ENCODE measurements at regions not wholly inside any gene's neighbourhood (a gene's known extent, or its start where the extent isn't known, plus 50 kb on each side); places are given as distances from the start of the nearest gene placed in this dataset.

GRCh38 chr10:94094540-94094939 lies 100.8 kb downstream of the PLCE1 start:
- TF ChIP-seq JUND (IDR thresholded peaks at IDR 0.05; ENCODE audit: low read depth), result no peak
- DNase-seq (ENCODE audit: low read depth in 1 of 2, low spot score in 1 of 2), result no peak
- in situ Hi-C loops (cut with HindIII; ENCODE audit: low pct_unique_long_range_greater_than_20kb, low sequenced_read_pairs), result no loop called here

- in situ Hi-C loops (cut with HindIII; ENCODE audit: low pct_unique_long_range_greater_than_20kb, low sequenced_read_pairs), result no loop called here
- DNase-seq (ENCODE audit: low read depth in 1 of 2, low spot score in 1 of 2), result no peak
- TF ChIP-seq JUND (IDR thresholded peaks at IDR 0.05; ENCODE audit: low read depth), result no peak
Observed at GRCh38 chr10:94097656-94098055, 103.9 kb downstream of the PLCE1 start.

- TF ChIP-seq JUND (IDR thresholded peaks at IDR 0.05; ENCODE audit: low read depth), result no peak
- DNase-seq (ENCODE audit: low read depth in 1 of 2, low spot score in 1 of 2), result no peak
- in situ Hi-C loops (cut with HindIII; ENCODE audit: low pct_unique_long_range_greater_than_20kb, low sequenced_read_pairs), result no loop called here
Observed at GRCh38 chr10:94098896-94099295, 105.2 kb downstream of the PLCE1 start.

GRCh38 chr10:94101894-94102293 lies 108.2 kb downstream of the PLCE1 start:
- no peak for TF ChIP-seq JUND (IDR thresholded peaks at IDR 0.05; ENCODE audit: low read depth)

GRCh38 chr10:94102436-94102835 lies 108.7 kb downstream of the PLCE1 start:
- in situ Hi-C loops (cut with HindIII; ENCODE audit: low pct_unique_long_range_greater_than_20kb, low sequenced_read_pairs), result no loop called here
- no peak for TF ChIP-seq JUND (IDR thresholded peaks at IDR 0.05; ENCODE audit: low read depth)
- no peak for DNase-seq (ENCODE audit: low read depth in 1 of 2, low spot score in 1 of 2)

More at GRCh38 chr10:94101894-94102293, 108.2 kb downstream of the PLCE1 start:
- DNase-seq (ENCODE audit: low read depth in 1 of 2, low spot score in 1 of 2), result no peak
- in situ Hi-C loops (cut with HindIII; ENCODE audit: low pct_unique_long_range_greater_than_20kb, low sequenced_read_pairs), result no loop called here

GRCh38 chr10:94103192-94103591 lies 109.5 kb downstream of the PLCE1 start:
- no peak for DNase-seq (ENCODE audit: low read depth in 1 of 2, low spot score in 1 of 2)
- no peak for TF ChIP-seq JUND (IDR thresholded peaks at IDR 0.05; ENCODE audit: low read depth)
- in situ Hi-C loops (cut with HindIII; ENCODE audit: low pct_unique_long_range_greater_than_20kb, low sequenced_read_pairs), result no loop called here

- no peak for DNase-seq (ENCODE audit: low read depth in 1 of 2, low spot score in 1 of 2)
- in situ Hi-C loops (cut with HindIII; ENCODE audit: low pct_unique_long_range_greater_than_20kb, low sequenced_read_pairs), result no loop called here
Observed at GRCh38 chr10:94103801-94104221, 110.1 kb downstream of the PLCE1 start.

GRCh38 chr10:94104316-94105000 lies 110.7 kb downstream of the PLCE1 start:
- in situ Hi-C loops (cut with HindIII; ENCODE audit: low pct_unique_long_range_greater_than_20kb, low sequenced_read_pairs), result no loop called here
- DNase-seq (ENCODE audit: low read depth in 1 of 2, low spot score in 1 of 2), result no peak

More at GRCh38 chr10:94103801-94104221, 110.1 kb downstream of the PLCE1 start:
- no peak for TF ChIP-seq JUND (IDR thresholded peaks at IDR 0.05; ENCODE audit: low read depth)

GRCh38 chr10:94105226-94105625 lies 111.5 kb downstream of the PLCE1 start:
- TF ChIP-seq JUND (IDR thresholded peaks at IDR 0.05; ENCODE audit: low read depth), result no peak
- in situ Hi-C loops (cut with HindIII; ENCODE audit: low pct_unique_long_range_greater_than_20kb, low sequenced_read_pairs), result no loop called here
- no peak for DNase-seq (ENCODE audit: low read depth in 1 of 2, low spot score in 1 of 2)

More at GRCh38 chr10:94104316-94105000, 110.7 kb downstream of the PLCE1 start:
- TF ChIP-seq JUND (IDR thresholded peaks at IDR 0.05; ENCODE audit: low read depth), result no peak

- in situ Hi-C loops (cut with HindIII; ENCODE audit: low pct_unique_long_range_greater_than_20kb, low sequenced_read_pairs), result no loop called here
- TF ChIP-seq JUND (IDR thresholded peaks at IDR 0.05; ENCODE audit: low read depth), result no peak
- DNase-seq (ENCODE audit: low read depth in 1 of 2, low spot score in 1 of 2), result no peak
Observed at GRCh38 chr10:94107191-94107590, 113.5 kb downstream of the PLCE1 start.

- in situ Hi-C loops (cut with HindIII; ENCODE audit: low pct_unique_long_range_greater_than_20kb, low sequenced_read_pairs), result no loop called here
- DNase-seq (ENCODE audit: low read depth in 1 of 2, low spot score in 1 of 2), result no peak
- TF ChIP-seq JUND (IDR thresholded peaks at IDR 0.05; ENCODE audit: low read depth), result no peak
Observed at GRCh38 chr10:94108200-94108599, 114.5 kb downstream of the PLCE1 start.

GRCh38 chr10:94111367-94111766 lies 117.6 kb downstream of the PLCE1 start:
- in situ Hi-C loops (cut with HindIII; ENCODE audit: low pct_unique_long_range_greater_than_20kb, low sequenced_read_pairs), result no loop called here
- no peak for TF ChIP-seq JUND (IDR thresholded peaks at IDR 0.05; ENCODE audit: low read depth)
- DNase-seq (ENCODE audit: low read depth in 1 of 2, low spot score in 1 of 2), result no peak

- in situ Hi-C loops (cut with HindIII; ENCODE audit: low pct_unique_long_range_greater_than_20kb, low sequenced_read_pairs), result no loop called here
- DNase-seq (ENCODE audit: low read depth in 1 of 2, low spot score in 1 of 2), result no peak
- no peak for TF ChIP-seq JUND (IDR thresholded peaks at IDR 0.05; ENCODE audit: low read depth)
Observed at GRCh38 chr10:94112321-94112720, 118.6 kb downstream of the PLCE1 start.

- no peak for DNase-seq (ENCODE audit: low read depth in 1 of 2, low spot score in 1 of 2)
- no peak for TF ChIP-seq JUND (IDR thresholded peaks at IDR 0.05; ENCODE audit: low read depth)
- in situ Hi-C loops (cut with HindIII; ENCODE audit: low pct_unique_long_range_greater_than_20kb, low sequenced_read_pairs), result no loop called here
Observed at GRCh38 chr10:94115725-94116124, 122.0 kb downstream of the PLCE1 start.

Measured in T47D (cell line).